ENCODE measurements at regions not wholly inside any gene's neighbourhood (a gene's known extent, or its start where the extent isn't known, plus 50 kb on each side); places are given as distances from the start of the nearest gene placed in this dataset.

GRCh38 chrX:25851141-25851540 is 287.0 kb upstream of the MAGEB18 start (continued):
- TF ChIP-seq HMGXB4 (CRISPR knock-in tag; IDR thresholded peaks at IDR 0.05; ENCODE audit: borderline replicate concordance), result no peak
- no peak for TF ChIP-seq CBX8 (IDR thresholded peaks at IDR 0.05)
- TF ChIP-seq ZNF302 (CRISPR knock-in tag; IDR thresholded peaks at IDR 0.05), result no peak
- no peak for TF ChIP-seq ZFP36 (IDR thresholded peaks at IDR 0.05; ENCODE audit: borderline replicate concordance, partially characterized antibody)
- TF ChIP-seq FOSB (CRISPR knock-in tag; IDR thresholded peaks at IDR 0.05), result no peak

DNA sequence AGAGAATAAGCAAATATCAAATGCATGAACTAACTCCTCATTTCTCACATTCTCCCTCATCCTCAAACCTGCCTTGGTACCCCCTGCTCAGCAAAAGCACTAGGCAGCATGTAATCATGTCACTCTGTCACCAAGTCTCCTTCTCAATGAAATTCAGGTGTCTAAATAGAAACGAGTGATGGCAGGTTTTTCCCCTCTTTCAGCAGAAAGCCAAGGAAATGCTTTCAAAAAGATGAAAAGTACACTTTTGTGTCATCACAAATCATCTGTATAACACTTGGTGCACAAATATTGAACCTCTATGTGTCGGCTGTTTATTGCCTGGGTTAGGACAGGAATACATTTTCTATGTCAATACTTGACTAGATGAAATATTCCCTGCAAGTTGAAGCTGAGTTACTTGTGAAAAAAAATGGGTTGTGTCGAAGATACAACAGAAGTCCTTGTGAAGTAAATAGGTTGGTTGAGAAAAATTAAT is 285.1 kb upstream of the MAGEB18 start:
- FAIRE-seq (no peak), ATAC-seq (no peak), DNase-seq (ENCODE audit: low read depth in 1 of 2, low spot score in 1 of 2) (no peak)
- no peak for TF ChIP-seq PHF8 (IDR thresholded peaks at IDR 0.05; ENCODE audit: borderline replicate concordance, low read depth)
- no peak for TF ChIP-seq SREBF2 (IDR thresholded peaks at IDR 0.05)
- no peak overlapping the region for H3K4me2 ChIP-seq
- WGBS (ENCODE audit: missing lambda C conversion rate), result 3% methylated on average over 3 of the region's 3 CpGs
- H3K27ac ChIP-seq, result no peak overlapping the region
- no peaks in the 10 kb centered on the region for H3K9me3 ChIP-seq
- ChIA-PET POLR2A (no interaction called here), CTCF (no interaction called here)
- H3K4me1 ChIP-seq, result no peaks in the 10 kb centered on the region
- H3K4me3 ChIP-seq, result no peak overlapping the region

GRCh38 chrX:25858273-25858880 is 279.8 kb upstream of the MAGEB18 start:
- Histone ChIP-seq H3K4me3 (no peak overlapping the region), H3K4me2 (no peak overlapping the region), H3K4me1 (no peaks in the 10 kb centered on the region), H3K9me3 (no peaks in the 10 kb centered on the region), H3K27ac (no peak overlapping the region)
- 32% methylated on average over 3 of the region's 3 CpGs for WGBS (ENCODE audit: missing lambda C conversion rate)
- ChIA-PET POLR2A (no interaction called here), CTCF (no interaction called here)
- no peak for DNase-seq (ENCODE audit: low read depth in 1 of 2, low spot score in 1 of 2)
- FAIRE-seq, result no peak
- TF ChIP-seq FOSL2 (IDR thresholded peaks at IDR 0.05) (no peak), FOSL2 (CRISPR knock-in tag; IDR thresholded peaks at IDR 0.05) (no peak), CBX8 (IDR thresholded peaks at IDR 0.05) (no peak), POLR2AphosphoS2 (conservative IDR thresholded peaks at IDR 0.05; ENCODE audit: low read length) (no peak), MYC (IDR thresholded peaks at IDR 0.05; ENCODE audit: borderline replicate concordance, low read length) (no peak), TP53 (CRISPR knock-in tag; IDR thresholded peaks at IDR 0.05) (no peak), RFX5 (IDR thresholded peaks at IDR 0.05) (no peak), HOXB13 (CRISPR knock-in tag; IDR thresholded peaks at IDR 0.05; ENCODE audit: low read depth) (no peak), BHLHE40 (IDR thresholded peaks at IDR 0.05; ENCODE audit: low read depth, low read length) (no peak)
- TF ChIP-seq, protein P1, sequence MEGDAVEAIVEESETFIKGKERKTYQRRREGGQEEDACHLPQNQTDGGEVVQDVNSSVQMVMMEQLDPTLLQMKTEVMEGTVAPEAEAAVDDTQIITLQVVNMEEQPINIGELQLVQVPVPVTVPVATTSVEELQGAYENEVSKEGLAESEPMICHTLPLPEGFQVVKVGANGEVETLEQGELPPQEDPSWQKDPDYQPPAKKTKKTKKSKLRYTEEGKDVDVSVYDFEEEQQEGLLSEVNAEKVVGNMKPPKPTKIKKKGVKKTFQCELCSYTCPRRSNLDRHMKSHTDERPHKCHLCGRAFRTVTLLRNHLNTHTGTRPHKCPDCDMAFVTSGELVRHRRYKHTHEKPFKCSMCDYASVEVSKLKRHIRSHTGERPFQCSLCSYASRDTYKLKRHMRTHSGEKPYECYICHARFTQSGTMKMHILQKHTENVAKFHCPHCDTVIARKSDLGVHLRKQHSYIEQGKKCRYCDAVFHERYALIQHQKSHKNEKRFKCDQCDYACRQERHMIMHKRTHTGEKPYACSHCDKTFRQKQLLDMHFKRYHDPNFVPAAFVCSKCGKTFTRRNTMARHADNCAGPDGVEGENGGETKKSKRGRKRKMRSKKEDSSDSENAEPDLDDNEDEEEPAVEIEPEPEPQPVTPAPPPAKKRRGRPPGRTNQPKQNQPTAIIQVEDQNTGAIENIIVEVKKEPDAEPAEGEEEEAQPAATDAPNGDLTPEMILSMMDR (IDR thresholded peaks at IDR 0.05), result no peak
- no peak for ATAC-seq

DNA sequence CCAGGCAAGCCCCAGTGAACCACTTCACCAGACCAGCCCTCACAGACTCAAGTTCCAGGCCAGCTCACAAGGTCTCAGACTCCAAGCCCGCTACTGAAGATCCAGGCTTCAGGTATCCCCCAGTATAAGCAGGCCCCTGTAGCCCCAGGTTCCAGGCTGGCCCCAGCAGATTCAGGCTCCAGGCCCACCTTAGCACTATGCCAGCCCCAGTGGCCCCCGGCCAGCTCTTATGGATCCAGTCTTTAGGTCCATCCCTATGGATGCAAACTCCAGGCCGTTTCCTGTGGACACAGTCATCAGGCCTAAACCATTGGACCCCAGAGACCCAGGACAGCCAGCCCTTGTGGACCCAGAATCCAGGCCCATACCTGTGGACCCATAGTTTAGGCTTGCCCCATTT is 277.8 kb upstream of the MAGEB18 start:
- Histone ChIP-seq H3K9me3 (no peaks in the 10 kb centered on the region), H3K4me1 (no peaks in the 10 kb centered on the region), H3K27ac (no peak overlapping the region), H3K4me2 (no peak overlapping the region), H3K4me3 (no peak overlapping the region)
- POLR2A ChIA-PET, result no interaction called here
- TF ChIP-seq POLR2A (IDR thresholded peaks at IDR 0.05; ENCODE audit: low read length) (no peak), ZC3H11A (IDR thresholded peaks at IDR 0.05) (no peak), ZSCAN20 (CRISPR knock-in tag; IDR thresholded peaks at IDR 0.05) (no peak), CHD4 (IDR thresholded peaks at IDR 0.05; ENCODE audit: borderline replicate concordance) (no peak), FOXS1 (CRISPR knock-in tag; IDR thresholded peaks at IDR 0.05) (no peak), EP300 (IDR thresholded peaks at IDR 0.05) (no peak), POLR2AphosphoS2 (conservative IDR thresholded peaks at IDR 0.05; ENCODE audit: low read length) (no peak), MAFK (IDR thresholded peaks at IDR 0.05; ENCODE audit: partially characterized antibody) (no peak), HOXB5 (CRISPR knock-in tag; IDR thresholded peaks at IDR 0.05) (no peak), RFX5 (IDR thresholded peaks at IDR 0.05) (no peak)
- DNase-seq (ENCODE audit: low read depth in 1 of 2, low spot score in 1 of 2) (no peak), ATAC-seq (no peak), FAIRE-seq (no peak)
- CTCF ChIA-PET, result no interaction called here
- WGBS (ENCODE audit: missing lambda C conversion rate), result 0% methylated on average over 1 of the region's 3 CpGs
